ENCODE measurements at regions not wholly inside any gene's neighbourhood (a gene's known extent, or its start where the extent isn't known, plus 50 kb on each side); places are given as distances from the start of the nearest gene placed in this dataset.

DNA sequence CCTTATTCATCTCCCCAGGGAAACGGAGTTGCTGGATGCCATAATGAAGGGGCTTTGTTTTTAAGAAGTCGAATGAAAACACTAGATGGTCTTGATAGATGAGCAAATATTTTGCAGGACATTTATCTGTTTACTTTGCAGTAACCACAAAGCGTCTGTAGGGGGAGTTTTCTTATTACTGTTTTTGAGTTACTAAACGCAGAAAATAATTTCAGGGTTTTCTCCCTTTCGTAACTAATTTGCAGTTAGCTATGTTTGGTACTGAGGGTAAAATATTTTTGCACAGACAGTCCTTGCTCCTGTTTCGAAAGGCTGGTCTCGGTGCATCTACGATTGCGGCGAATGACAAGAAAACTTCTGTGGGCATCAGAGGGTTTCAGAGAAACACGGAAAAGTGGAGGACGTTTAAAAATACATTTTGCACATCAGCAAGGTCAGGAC, 505.6 kb upstream of the MKI67 start:
- TF ChIP-seq TAF1 (IDR thresholded peaks at IDR 0.05; ENCODE audit: borderline replicate concordance, insufficient read depth, low read length): no peak
- no peak for TF ChIP-seq POLR2AphosphoS5 (IDR thresholded peaks at IDR 0.05; ENCODE audit: low read depth, low read length)
- no peak for TF ChIP-seq FOXP2 (optimal IDR thresholded peaks at IDR 0.05; ENCODE audit: borderline replicate concordance, extremely low read depth, extremely low read length, insufficient read depth)
- TF ChIP-seq SIN3A (IDR thresholded peaks at IDR 0.05; ENCODE audit: borderline replicate concordance, insufficient read depth, low read length): no peak
- TF ChIP-seq, protein P1, sequence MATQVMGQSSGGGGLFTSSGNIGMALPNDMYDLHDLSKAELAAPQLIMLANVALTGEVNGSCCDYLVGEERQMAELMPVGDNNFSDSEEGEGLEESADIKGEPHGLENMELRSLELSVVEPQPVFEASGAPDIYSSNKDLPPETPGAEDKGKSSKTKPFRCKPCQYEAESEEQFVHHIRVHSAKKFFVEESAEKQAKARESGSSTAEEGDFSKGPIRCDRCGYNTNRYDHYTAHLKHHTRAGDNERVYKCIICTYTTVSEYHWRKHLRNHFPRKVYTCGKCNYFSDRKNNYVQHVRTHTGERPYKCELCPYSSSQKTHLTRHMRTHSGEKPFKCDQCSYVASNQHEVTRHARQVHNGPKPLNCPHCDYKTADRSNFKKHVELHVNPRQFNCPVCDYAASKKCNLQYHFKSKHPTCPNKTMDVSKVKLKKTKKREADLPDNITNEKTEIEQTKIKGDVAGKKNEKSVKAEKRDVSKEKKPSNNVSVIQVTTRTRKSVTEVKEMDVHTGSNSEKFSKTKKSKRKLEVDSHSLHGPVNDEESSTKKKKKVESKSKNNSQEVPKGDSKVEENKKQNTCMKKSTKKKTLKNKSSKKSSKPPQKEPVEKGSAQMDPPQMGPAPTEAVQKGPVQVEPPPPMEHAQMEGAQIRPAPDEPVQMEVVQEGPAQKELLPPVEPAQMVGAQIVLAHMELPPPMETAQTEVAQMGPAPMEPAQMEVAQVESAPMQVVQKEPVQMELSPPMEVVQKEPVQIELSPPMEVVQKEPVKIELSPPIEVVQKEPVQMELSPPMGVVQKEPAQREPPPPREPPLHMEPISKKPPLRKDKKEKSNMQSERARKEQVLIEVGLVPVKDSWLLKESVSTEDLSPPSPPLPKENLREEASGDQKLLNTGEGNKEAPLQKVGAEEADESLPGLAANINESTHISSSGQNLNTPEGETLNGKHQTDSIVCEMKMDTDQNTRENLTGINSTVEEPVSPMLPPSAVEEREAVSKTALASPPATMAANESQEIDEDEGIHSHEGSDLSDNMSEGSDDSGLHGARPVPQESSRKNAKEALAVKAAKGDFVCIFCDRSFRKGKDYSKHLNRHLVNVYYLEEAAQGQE (IDR thresholded peaks at IDR 0.05; ENCODE audit: insufficient read depth in 1 of 2, low read depth in 2 of 2, low read length in 2 of 2): no peak

DNA sequence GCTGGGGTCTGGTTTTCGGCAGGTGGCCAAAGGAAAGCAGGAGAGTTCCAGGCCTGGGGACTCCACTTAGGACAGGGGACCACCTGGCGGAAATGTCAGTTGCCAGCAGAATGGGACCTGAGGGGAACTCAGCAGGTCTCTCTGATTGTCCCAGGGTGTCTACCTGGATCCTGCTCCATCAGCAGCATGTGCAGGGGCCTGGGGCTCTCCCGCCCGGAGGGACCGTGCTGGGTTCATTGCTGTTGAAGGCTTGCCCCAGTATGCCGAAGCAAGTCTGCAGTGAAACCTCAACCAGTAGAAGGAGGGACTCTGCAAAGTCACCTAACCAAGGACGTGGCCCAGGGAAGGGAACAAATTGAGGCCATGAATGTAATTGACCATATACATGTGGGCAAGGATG, 506.5 kb upstream of the MKI67 start:
- no peak for TF ChIP-seq FOXP2 (optimal IDR thresholded peaks at IDR 0.05; ENCODE audit: borderline replicate concordance, extremely low read depth, extremely low read length, insufficient read depth)
- TF ChIP-seq SIN3A (IDR thresholded peaks at IDR 0.05; ENCODE audit: borderline replicate concordance, insufficient read depth, low read length): no peak
- TF ChIP-seq POLR2AphosphoS5 (IDR thresholded peaks at IDR 0.05; ENCODE audit: low read depth, low read length): no peak
- no peak for TF ChIP-seq TAF1 (IDR thresholded peaks at IDR 0.05; ENCODE audit: borderline replicate concordance, insufficient read depth, low read length)
- TF ChIP-seq, protein P1 (IDR thresholded peaks at IDR 0.05; ENCODE audit: insufficient read depth in 1 of 2, low read depth in 2 of 2, low read length in 2 of 2): no peak

DNA sequence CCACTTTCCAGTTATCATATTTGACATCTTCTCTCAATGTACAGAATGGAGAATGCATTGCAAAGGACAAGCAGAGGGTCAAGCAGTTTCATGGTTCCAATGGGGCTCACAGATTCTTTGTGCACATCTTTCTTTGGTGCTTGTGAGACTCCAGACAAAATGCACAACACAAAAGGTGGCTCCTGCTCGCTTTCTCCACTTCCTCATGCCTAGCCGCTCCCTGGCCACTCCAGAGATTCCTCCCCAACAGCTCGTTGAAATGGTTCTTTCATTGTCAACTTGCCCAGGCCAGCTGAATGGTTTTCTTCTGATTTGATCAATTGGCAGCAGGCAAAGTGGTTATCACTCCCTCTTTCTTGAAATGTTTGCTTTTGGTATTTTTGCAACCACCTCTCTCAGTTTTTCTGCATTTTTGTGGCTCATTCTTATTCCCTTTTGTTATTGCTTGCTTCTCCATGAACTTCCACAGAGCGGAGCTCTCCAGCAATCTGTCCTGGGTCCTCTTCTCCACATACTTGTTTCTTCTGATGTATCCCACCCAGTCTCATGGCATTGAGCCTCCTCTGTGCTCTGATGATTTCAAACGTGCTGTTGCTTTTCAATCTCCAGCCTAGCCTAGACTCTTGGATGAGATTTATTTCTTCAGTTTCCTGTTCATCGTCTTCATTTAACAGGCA, 507.8 kb upstream of the MKI67 start:
- no peak for TF ChIP-seq SIN3A (IDR thresholded peaks at IDR 0.05; ENCODE audit: borderline replicate concordance, insufficient read depth, low read length)
- no peak for TF ChIP-seq POLR2AphosphoS5 (IDR thresholded peaks at IDR 0.05; ENCODE audit: low read depth, low read length)
- TF ChIP-seq TAF1 (IDR thresholded peaks at IDR 0.05; ENCODE audit: borderline replicate concordance, insufficient read depth, low read length): no peak
- no peak for TF ChIP-seq FOXP2 (optimal IDR thresholded peaks at IDR 0.05; ENCODE audit: borderline replicate concordance, extremely low read depth, extremely low read length, insufficient read depth)
- TF ChIP-seq, protein P1 (IDR thresholded peaks at IDR 0.05; ENCODE audit: insufficient read depth in 1 of 2, low read depth in 2 of 2, low read length in 2 of 2): no peak

DNA sequence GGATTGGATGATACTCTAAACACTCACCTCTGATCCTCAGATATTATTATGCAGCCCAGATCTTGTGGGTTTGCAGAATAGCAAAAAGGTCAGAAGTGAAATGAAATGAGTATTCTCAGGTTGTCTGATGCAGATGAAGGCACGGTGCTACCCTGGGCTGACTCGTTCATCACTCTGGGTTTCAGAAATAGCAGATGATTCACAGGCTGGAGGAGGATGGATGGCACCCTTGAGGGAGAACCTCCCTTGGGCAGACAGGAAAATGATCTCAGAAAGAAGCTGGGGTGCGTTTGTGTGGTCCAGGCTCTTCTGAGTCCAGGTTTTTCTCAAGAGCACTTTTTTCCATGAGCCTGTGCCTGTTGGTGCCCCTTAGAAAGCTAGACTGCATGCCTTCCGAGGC, 515.8 kb upstream of the MKI67 start:
- TF ChIP-seq SIN3A (IDR thresholded peaks at IDR 0.05; ENCODE audit: borderline replicate concordance, insufficient read depth, low read length) (no peak), TAF1 (IDR thresholded peaks at IDR 0.05; ENCODE audit: borderline replicate concordance, insufficient read depth, low read length) (no peak), POLR2AphosphoS5 (IDR thresholded peaks at IDR 0.05; ENCODE audit: low read depth, low read length) (no peak)
- TF ChIP-seq, protein P1 (IDR thresholded peaks at IDR 0.05; ENCODE audit: insufficient read depth in 1 of 2, low read depth in 2 of 2, low read length in 2 of 2): no peak

Data from PFSK-1 (cell line).